WTC11 (cell line): ENCODE measurements at regions not wholly inside any gene's neighbourhood (a gene's known extent, or its start where the extent isn't known, plus 50 kb on each side); places are given as distances from the start of the nearest gene placed in this dataset.

Experiments used
- ATAC-seq: fragments of 200-7000 bp; cut with Tn5 transposase; 2 replicates; pipeline ENCODE4 v1.10.0; 2021; ENCODE audit warnings: mild to moderate bottlenecking, moderate library complexity
- CTCF ChIA-PET: fragments of 300-600 bp; sonication (Branson Sonifier 250); formaldehyde crosslinking; loops from one replicate; lab custom pipeline; 2021; ENCODE audit warnings: antibody characterized with exemption; lab: Charles Lee
- POLR2A ChIA-PET: fragments of 350-600 bp; sonication (Branson Sonifier 250); formaldehyde crosslinking; loops from one replicate; lab custom pipeline; 2021; ENCODE audit warnings: antibody characterized with exemption; lab: Charles Lee
- DNase-seq: peaks from one replicate; pipeline ENCODE4 v3.0.0; 2021; ENCODE audit warnings: low spot score
- H3K27ac Mint-ChIP-seq: 2 replicates; pipeline ENCODE4 v1.8.0; 2021; ENCODE audit warnings: mixed read lengths
- H3K27me3 Mint-ChIP-seq: 2 replicates; pipeline ENCODE4 v1.8.0; 2021; ENCODE audit warnings: low read depth, mild to moderate bottlenecking, moderate library complexity, mixed read lengths
- H3K36me3 Mint-ChIP-seq: 2 replicates; pipeline ENCODE4 v1.8.0; 2021; ENCODE audit warnings: mixed read lengths
- H3K4me1 Mint-ChIP-seq: 2 replicates; pipeline ENCODE4 v1.8.0; 2022; ENCODE audit warnings: mixed read lengths
- H3K4me3 Mint-ChIP-seq: 2 replicates; pipeline ENCODE4 v1.8.0; 2021; ENCODE audit warnings: mild to moderate bottlenecking, moderate library complexity, mixed read lengths
- H3K9me3 Mint-ChIP-seq: 2 replicates; pipeline ENCODE4 v1.8.0; 2021; ENCODE audit warnings: mixed read lengths
- AR ChIP-seq: fragments of 250-450 bp; sonication (Bioruptor Pico); IDR thresholded peaks from 2 replicates; pipeline ENCODE4 v1.9.0; 2021; ENCODE audit warnings: mild to moderate bottlenecking
- ARID4B ChIP-seq: sonication (generic); formaldehyde crosslinking; IDR thresholded peaks from 2 replicates; pipeline ENCODE4 v1.8.0; 2023; ENCODE audit warnings: missing genetic modification reagents, mild to moderate bottlenecking, borderline replicate concordance
- ATF1 ChIP-seq: sonication (generic); formaldehyde crosslinking; IDR thresholded peaks from 2 replicates; pipeline ENCODE4 v1.8.1; 2023; ENCODE audit warnings: mild to moderate bottlenecking, moderate library complexity, missing genetic modification reagents
- ATF3 ChIP-seq: sonication (generic); formaldehyde crosslinking; conservative IDR thresholded peaks from 2 replicates; pipeline ENCODE4 v1.8.1; 2022; ENCODE audit warnings: mild to moderate bottlenecking, missing genetic modification reagents
- CBFB ChIP-seq: sonication (generic); formaldehyde crosslinking; IDR thresholded peaks from 2 replicates; pipeline ENCODE4 v1.8.1; 2022; ENCODE audit warnings: mild to moderate bottlenecking, low read depth, missing genetic modification reagents
- CTCF ChIP-seq: fragments of 200-600 bp; IDR thresholded peaks from 2 replicates; pipeline ENCODE4 v1.8.0; 2022; ENCODE audit warnings: antibody characterized with exemption
- E2F4 ChIP-seq: sonication (generic); formaldehyde crosslinking; IDR thresholded peaks from 2 replicates; pipeline ENCODE4 v1.8.1; 2022; ENCODE audit warnings: low read depth, mild to moderate bottlenecking, moderate library complexity, missing genetic modification reagents, borderline replicate concordance
- FOXP1 ChIP-seq: sonication (generic); formaldehyde crosslinking; IDR thresholded peaks from 2 replicates; pipeline ENCODE4 v1.8.0; 2022; ENCODE audit warnings: missing genetic modification reagents, mild to moderate bottlenecking, moderate library complexity, borderline replicate concordance
- IRF2 ChIP-seq: sonication (generic); formaldehyde crosslinking; IDR thresholded peaks from 2 replicates; pipeline ENCODE4 v1.8.0; 2022; ENCODE audit warnings: low read depth, missing genetic modification reagents, borderline replicate concordance
- NFYB ChIP-seq: sonication (generic); formaldehyde crosslinking; conservative IDR thresholded peaks from 2 replicates; pipeline ENCODE4 v1.8.0; 2022; ENCODE audit warnings: low read depth, missing genetic modification reagents
- SMAD3 ChIP-seq: sonication (generic); formaldehyde crosslinking; IDR thresholded peaks from 2 replicates; pipeline ENCODE4 v1.8.0; 2022; ENCODE audit warnings: missing genetic modification reagents, mild to moderate bottlenecking, borderline replicate concordance
- SOX15 ChIP-seq: fragments of 250-450 bp; sonication (Bioruptor Pico); IDR thresholded peaks from 2 replicates; pipeline ENCODE4 v1.9.0; 2021; ENCODE audit warnings: mild to moderate bottlenecking
- ZNF281 ChIP-seq: sonication (generic); formaldehyde crosslinking; IDR thresholded peaks from 2 replicates; pipeline ENCODE4 v1.8.0; 2023; ENCODE audit warnings: mild to moderate bottlenecking, missing genetic modification reagents
- TF ChIP-seq, protein P1 (sequence below): sonication (generic); formaldehyde crosslinking; IDR thresholded peaks from 2 replicates; pipeline ENCODE4 v1.8.0; 2022; ENCODE audit warnings: mild to moderate bottlenecking, missing genetic modification reagents
- TF ChIP-seq, protein P2 (sequence below): fragments of 250-450 bp; sonication (Bioruptor Pico); IDR thresholded peaks from 2 replicates; pipeline ENCODE4 v1.9.0; 2021; ENCODE audit warnings: mild to moderate bottlenecking

DNA sequence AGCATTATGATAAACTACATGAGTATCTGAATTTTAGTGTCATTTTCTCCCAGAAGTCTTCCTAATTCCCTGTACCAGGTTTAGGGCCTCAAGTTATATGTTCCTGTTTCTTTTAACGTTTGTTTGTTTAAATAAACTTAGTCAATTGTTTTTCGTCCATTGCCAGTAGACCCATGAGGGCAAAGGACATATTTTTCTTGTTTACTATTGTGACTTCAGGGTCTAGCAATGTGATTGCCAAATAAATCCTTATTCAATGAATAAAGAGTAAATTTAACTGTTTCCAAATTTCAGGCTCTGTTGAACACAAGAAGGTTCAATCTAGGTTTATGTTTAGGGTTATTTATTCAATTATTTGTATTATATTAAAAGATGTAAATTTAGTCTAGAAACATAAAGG lies 391.6 kb upstream of the MGAT4C start (continued):
- TF ChIP-seq ATF3 (CRISPR knock-in tag) (no peak), SOX15 (CRISPR knock-in tag) (no peak), NFYB (CRISPR knock-in tag) (no peak), FOXP1 (CRISPR knock-in tag) (no peak), SMAD3 (CRISPR knock-in tag) (no peak), AR (CRISPR knock-in tag) (no peak), IRF2 (CRISPR knock-in tag) (no peak), CBFB (CRISPR knock-in tag) (no peak), CTCF (no peak)
- TF ChIP-seq, protein P1, sequence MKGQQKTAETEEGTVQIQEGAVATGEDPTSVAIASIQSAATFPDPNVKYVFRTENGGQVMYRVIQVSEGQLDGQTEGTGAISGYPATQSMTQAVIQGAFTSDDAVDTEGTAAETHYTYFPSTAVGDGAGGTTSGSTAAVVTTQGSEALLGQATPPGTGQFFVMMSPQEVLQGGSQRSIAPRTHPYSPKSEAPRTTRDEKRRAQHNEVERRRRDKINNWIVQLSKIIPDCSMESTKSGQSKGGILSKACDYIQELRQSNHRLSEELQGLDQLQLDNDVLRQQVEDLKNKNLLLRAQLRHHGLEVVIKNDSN (CRISPR knock-in tag): no peak
- TF ChIP-seq, protein P2, sequence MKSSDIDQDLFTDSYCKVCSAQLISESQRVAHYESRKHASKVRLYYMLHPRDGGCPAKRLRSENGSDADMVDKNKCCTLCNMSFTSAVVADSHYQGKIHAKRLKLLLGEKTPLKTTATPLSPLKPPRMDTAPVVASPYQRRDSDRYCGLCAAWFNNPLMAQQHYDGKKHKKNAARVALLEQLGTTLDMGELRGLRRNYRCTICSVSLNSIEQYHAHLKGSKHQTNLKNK: no peak
- TF ChIP-seq, all 79 proteins: peak for 0

DNA sequence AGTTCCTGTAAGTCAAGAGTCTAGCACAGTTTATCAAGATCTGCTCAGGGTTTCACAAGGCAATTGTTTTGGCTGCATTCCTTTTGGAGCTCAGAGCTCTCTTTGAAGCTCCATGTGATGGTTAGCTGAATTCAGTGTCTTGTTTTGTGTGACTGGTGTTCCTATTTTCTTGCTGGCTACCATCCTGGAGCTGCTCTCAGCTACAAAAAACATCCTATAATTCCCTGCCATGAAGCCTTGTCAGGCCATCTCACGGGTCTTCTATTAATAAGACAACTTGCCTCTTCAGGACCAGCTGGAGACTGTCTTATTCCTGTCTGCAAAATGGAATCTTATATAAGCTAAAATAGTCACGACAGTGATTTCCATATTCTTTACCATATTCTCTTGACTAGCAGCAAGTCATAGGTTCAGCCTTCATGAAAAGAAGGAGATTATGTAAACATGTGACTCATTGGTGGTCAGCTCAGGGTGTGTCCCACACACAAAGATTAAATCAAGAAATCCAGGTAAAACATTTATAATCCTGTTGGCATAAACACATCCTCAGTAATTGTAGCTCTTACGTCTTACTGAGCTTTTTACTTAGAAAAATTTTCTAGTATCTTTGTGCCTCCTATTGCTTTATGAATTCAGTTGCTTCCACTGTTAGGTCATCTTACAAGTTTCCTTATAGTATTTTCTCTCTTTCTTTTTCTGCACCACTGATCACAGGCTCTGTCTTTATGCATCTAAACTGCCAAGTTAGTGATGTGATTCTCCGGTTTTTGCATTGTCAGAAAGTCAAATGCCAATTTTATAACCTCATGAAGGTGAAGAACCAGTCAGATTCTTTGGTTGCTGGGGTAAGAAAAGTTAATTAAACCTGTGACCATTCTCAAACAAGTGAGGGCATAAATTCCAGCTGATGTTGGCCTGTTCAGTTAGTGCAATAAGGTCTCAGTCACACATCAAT lies 378.5 kb upstream of the MGAT4C start:
- H3K27ac Mint-ChIP-seq: no peak overlapping the region
- H3K36me3 Mint-ChIP-seq: no peaks in the 10 kb centered on the region
- no peaks in the 10 kb centered on the region for H3K27me3 Mint-ChIP-seq
- CTCF ChIA-PET: no interaction called here
- DNase-seq: no peak
- H3K4me3 Mint-ChIP-seq: no peak overlapping the region
- peaks cover 14% of the 10 kb centered on the region for H3K9me3 Mint-ChIP-seq
- H3K4me1 Mint-ChIP-seq: no peaks in the 10 kb centered on the region
- POLR2A ChIA-PET: no interaction called here
- ATAC-seq: no peak
- no peak for TF ChIP-seq ATF1 (CRISPR knock-in tag)
- no peak for TF ChIP-seq ZNF281 (CRISPR knock-in tag)
- no peak for TF ChIP-seq E2F4 (CRISPR knock-in tag)
- no peak for TF ChIP-seq ARID4B (CRISPR knock-in tag)
